Activated CD8-positive, alpha-beta memory T cell treated with anti-CD3 and anti-CD28 coated beads, Interleukin-2, amount 50 U/mL, for 48 hours (primary cell): ENCODE measurements at regions not wholly inside any gene's neighbourhood (a gene's known extent, or its start where the extent isn't known, plus 50 kb on each side); places are given as distances from the start of the nearest gene placed in this dataset.

Source experiments
- DNase-seq: peaks from one replicate; pipeline ENCODE4 v3.0.0-alpha.2; 2020

DNA sequence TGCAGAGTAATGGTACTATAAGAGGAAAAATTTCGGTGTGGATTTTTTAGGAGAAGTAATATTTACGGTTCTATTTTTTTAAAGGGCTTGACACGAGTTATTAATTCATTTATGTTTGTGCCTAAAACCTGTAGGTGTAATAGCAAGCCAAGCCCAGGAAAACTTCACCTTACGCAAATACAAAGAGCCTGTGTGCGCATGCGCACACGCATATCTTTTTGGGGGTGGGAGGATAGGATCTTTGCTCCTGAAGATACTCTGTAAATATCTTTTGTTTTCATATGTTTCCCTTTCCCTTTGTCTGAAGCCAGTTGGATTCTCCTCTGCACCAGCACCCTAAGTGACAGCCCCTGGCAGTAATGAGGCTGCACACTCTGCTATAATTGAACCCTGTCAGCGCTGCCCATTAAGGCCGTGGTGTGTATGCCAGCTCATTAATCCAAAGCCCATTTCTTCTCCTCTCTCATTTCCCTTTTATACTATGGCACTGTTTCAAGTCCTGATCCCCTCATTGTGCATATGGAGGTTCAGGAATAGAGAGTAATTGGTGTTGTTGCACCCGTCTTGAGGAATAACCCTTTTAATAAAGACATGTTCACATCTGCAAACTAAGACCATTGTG is 327.2 kb upstream of the E2F7 start:
- no peak for DNase-seq

DNA sequence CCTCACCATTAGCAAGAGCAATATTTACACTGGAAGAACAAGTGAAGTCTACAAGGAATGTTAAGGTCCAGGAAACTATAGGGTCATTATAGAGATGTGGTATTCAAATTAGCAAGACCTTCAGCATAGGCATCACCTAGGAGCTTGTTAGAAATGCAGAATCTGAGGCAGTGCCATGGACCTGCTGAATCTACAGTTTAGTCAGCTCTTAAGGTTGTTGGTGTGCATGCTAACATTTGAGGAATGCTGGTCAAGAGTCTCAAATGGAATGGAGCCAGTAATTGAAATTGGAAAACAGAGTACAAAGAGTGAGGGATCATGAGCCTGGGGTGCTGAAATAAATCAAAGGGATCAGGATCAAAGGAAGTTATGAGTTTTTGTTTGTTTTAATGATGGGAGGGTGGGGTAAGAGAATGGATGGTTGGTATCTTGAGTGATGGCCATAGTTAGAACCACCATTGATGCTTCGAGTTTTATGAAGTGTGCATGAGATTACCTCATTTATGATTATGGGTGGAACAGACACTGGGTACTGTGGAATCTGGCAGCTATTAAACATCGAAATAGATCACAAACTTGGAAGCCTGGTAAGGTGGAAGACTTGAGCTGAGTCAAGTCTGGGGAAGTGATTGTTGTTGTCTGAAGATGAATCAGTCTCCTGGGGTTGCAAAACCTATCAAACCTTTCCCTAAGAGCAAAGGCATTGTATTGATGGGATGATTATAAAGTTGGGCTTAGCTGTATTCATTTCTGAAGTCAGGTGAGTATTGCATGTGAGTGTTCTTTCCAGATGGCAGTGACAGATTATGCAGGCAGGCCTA is 323.3 kb upstream of the E2F7 start:
- DNase-seq = no peak

- DNase-seq = no peak
Measured at GRCh38 chr12:77387671-77388070, 322.3 kb upstream of the E2F7 start.

DNA sequence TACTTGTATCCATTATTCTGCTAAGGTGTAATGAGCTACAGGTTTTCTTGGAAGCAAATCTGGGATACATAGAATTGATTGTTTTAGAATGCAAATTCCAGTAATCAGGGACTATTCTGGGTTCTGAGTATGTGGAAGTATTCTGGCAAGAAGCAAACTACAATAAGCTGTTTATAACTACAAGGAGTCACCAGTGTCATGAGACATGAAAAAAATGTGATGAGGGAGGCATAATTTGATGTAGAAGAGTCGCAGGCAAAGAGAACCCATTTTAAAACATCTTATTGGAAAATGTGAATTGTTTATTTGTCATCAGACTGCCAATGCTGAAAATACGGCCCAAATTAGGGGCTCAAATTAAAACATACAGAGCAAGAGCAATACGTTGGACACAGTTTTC is 321.8 kb upstream of the E2F7 start:
- DNase-seq = no peak

DNA sequence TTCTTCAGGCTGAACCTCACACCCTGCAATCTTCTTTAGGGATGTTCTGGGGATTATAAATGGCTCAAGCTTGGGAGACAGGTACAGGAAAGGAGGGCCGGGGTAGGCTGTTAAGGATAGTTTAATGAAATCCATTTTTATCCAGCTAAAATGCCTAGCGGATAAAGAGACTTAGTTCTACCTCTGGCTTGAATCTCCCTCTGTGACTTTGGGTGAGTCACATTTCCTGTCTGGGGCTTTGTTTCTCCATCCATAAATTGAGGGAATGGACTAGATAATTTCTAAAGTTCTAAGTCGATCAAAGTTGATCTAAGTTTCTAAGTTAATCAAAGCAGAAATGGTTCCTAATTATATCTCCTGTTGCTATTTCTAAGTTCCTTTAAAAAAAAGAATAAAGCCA is 319.6 kb upstream of the E2F7 start:
- no peak for DNase-seq

DNA sequence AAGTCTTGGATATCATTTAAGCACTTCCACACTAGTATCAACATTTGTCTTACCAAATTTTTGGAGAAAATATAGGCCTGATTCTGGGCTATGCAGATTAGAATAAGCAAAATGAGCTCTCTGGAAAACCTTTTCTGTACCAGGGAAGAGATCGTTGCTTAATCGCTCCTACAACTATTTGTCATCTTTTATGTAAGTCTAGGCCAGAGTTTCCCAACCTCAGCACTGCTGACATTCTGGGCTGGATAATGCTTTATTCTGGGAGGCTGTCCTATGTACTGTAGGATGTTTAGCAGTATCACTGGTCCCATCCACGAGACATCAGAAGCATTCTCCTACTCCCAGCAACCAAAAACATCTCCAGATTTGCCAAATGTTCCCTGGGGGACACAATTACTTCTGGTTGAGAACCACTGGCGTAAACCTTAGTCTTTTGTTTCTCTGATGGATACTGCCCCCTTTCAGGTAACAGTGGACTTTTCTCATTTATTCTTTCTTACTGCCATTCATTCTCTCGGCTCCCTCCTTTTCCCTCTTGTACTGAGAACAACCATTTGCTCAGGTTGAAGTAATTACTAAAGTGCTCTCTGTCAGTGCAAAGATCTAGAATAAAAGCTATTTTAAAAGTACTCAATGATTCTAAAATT is 316.9 kb upstream of the E2F7 start:
- DNase-seq = no peak

- DNase-seq = no peak
Measured at GRCh38 chr12:77377622-77378021, 312.3 kb upstream of the E2F7 start.

- no peak for DNase-seq
Measured at GRCh38 chr12:77377116-77377515, 311.7 kb upstream of the E2F7 start.

GRCh38 chr12:77374673-77375072 is 309.3 kb upstream of the E2F7 start:
- no peak for DNase-seq

DNA sequence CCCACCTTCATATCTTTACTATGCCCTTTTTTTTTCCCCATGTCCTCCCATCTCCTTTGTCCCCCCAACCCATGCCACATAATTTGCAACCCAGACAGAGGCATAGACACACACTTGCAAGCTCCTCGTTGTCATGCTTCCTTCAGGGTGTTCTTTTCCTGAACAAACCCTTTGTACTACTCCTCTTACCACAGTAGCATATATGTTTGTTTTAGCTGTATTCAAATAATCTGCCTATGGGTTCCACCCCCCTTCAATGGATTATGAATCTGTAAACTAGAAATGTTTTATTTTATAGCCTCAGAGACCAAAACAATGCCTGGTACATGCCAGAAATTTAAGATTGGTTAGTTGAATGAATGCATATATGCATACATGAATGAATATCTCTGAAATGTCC is 307.1 kb upstream of the E2F7 start:
- no peak for DNase-seq

DNA sequence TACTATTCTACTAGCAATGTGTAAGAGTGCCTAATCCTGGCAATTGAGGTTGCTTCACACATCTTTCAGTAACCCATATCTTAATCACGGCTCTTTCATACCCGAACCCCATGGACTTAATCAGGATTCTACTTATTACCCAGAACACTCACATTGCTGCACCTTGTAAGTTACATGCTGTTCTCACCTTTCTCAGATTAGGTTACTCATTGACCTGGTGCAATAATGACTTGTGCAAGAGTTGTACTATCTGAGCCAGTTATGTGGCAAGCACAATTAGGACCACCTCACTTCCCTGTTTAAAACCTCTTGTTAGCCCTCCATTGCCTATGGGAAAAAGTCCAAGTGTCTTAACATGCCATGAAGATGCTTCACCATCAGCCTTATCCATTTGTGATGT is 306.7 kb upstream of the E2F7 start:
- DNase-seq = no peak

DNA sequence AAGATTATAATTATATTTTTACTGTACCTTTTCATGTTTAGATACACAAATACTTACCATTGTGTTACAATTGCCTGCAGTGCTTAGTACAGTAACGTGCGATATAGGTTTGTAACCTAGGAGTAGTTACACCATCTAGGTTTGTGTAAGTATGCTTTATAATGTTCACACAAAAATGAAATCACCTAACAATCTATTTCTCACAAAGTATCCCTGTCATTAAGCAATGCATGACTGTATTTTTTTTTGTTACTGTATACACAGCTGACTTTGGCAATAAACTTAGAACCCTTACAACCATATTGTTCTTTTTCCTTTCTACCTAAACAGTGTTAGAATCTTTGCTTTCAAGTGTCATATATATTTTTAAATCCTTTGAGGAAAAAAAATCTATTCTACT is 303.0 kb upstream of the E2F7 start:
- no peak for DNase-seq

DNA sequence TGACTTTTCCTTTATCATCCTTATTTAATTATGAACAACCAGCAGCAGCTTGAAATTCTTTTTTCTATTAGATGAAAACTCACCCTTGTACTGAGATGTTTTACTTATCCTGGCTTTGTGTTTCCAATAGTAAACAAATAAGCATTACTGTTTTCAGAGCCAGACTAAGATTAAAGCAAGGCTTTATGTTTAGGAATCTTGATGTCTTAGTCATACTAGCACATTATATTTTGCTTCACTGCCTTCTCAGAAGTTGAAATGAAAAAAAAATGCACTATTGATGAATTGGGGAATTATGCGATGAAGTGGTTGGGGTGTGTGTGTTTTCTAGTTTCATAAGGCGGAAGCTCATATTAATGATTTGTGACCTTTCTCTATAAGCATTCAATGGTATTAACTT is 301.2 kb upstream of the E2F7 start:
- no peak for DNase-seq

DNA sequence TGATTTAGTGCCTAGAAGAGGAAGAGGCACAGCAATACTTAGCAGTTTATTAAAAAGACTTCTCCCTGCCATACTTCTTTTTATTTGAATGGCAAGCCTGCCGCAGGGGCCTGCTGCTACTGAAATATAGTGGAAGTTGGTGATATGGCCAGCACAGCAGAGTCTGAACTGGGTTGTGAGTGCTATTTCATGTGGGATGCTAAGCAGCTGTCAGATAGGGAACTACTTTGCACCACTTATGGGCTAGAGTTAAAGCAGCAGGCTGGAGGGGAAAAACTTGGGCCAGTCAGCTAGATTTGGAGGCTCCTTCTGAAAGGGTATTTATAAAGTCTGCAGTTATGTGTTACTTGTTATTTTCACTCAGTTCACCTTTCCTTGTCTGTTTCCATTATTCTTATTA is 299.0 kb upstream of the E2F7 start:
- DNase-seq = no peak

DNA sequence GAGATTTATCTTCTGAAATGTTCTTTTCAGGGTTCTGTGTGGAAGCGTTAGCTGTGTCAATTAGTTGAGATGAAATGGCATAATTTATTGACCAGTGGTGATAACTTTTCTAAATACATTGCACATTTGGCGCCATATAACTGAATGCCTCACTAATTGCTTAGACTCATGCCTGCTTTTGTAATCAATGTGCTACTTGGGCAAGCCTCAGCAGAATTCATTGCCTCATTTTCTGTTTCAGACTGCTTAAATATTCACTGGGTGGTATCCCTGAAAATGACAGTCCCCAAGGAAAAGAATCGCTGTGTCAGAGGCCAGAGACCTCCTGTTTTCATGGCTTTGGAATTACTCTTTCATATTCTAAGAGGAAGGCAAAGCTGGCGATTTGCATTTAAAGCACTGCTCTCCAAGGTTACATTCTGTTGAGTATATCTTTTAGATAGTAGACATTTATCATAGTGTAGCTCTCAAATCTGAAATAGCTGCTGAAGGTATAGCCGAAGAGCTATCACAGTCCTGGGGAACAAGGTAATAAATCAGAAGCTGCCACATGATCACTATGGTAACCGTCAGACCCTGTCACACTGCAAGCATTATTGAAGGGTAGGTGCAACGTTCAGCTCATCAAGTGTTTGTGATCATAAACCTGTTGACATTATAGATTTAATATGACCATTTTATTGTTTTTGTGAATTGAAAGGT is 297.3 kb upstream of the E2F7 start:
- DNase-seq = no peak

DNA sequence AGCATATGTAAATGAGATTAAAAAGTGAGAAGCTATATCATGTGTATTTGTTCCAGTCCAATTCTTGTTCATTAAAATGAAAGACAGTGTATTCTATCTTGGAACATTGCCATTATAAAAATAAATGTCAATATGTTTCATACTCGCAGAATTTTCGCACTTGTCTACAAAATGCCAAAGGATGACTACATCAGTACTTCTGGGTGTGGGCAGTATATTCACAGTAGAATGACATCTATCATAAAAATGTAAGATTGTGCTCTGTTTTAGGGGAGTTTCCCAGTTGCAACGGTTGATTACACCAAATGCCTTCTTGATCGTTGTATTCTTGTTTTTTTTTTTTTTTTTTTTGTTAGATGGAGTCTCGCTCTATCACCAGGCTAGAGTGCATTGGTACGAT is 292.3 kb upstream of the E2F7 start:
- DNase-seq = no peak

GRCh38 chr12:77354766-77355362 is 289.5 kb upstream of the E2F7 start:
- DNase-seq = no peak

DNA sequence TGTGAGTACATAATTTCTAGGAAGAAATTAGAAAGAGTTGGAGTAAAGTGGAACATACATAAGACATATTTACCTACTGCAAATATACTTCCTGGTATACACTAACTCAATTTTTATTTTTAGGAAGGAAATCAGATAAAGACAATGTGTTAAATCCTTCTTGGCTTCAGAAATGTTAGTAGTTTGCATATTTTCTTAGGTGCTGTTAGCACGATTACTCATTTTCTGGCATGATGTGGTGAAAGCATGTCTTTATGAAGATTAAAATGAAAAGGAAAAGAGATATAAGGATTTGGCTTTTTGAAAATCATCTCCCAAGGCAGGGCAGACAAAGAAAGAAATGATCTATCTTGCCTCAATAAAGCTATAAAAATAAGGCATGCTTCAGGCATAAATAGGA is 287.6 kb upstream of the E2F7 start:
- no peak for DNase-seq

DNA sequence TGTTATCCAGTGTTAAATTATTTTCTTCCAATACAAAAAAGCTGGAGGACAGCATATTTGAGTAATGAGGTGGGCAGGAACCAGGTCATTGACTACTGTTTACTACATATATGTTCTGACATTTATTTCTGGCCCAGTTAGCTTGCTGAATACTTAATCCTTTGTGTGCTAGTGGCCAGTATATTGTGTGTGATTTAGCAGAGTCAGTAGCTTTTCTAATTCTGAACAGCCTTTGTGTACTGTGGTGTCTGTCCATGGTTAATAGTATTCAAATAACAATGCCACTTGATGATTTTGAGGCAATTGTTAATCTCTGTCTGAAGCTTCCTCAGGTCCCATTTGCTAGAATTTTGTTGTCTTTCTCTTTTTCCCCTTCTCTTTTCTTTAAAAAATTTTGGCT is 286.5 kb upstream of the E2F7 start:
- no peak for DNase-seq

DNA sequence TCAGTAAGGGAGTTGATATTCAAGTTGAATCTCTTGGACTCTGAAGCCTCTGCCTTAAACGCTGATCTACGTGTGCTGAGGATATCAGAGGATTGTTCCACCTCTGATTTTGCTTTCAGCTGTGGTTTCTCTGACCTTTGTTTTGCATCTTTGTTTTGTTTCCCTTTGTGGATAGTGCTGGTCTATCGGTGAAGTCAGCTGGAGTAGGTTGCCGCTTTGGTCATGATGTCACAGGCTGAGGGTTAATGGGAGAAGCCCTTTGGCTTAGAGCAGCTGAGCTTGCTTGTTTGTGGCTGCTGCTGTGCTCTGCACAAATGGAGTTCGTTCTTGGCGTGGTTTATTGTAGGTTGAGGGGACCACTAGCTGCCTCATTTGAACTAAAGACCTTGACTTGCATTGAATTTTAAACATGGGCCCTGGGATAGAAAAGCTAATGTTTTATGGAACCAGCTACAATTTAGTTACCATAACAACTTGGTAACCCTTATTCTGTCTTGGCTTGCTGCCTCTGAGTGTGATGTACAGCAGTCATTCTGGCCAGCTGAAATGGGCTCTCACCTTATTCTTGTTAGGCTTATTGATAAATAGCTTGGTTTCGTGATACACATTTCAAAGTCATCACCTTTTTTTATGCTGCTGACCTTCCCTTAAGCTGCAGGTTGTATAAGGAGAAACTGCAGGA is 284.5 kb upstream of the E2F7 start:
- no peak for DNase-seq

- no peak for DNase-seq
Measured at GRCh38 chr12:77347017-77347416, 281.6 kb upstream of the E2F7 start.

DNA sequence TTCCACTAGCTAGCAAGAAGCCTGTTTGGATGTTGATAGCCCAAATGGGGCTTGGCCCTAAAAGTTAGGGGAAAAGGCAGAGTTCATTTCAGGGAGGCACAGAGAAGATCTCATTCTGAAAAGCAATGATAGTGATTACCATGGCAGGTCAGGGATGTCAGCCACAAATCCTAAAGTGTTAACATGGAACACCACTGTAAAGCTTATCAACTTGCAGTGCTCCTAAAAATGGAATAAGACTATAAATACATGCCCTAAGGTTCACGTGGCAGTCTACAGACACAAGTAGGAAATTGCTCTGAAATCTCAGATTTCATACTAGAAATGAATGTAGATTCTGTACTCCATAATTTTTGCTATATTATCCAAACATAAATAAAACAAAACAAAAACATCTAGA is 280.0 kb upstream of the E2F7 start:
- DNase-seq = no peak

GRCh38 chr12:77344651-77345050 is 279.3 kb upstream of the E2F7 start:
- DNase-seq = no peak
